Urothelium cell line (cell line): ENCODE measurements at regions not wholly inside any gene's neighbourhood (a gene's known extent, or its start where the extent isn't known, plus 50 kb on each side); places are given as distances from the start of the nearest gene placed in this dataset.
A peak's percentile ranks its signal among the peaks of the same experiment; 100 is the strongest.

Experiments used
- DNase-seq: peaks from one replicate; pipeline ENCODE4 v3.0.0; 2011; ENCODE audit warnings: low spot score, mixed read lengths
- FAIRE-seq: peaks from 2 replicates; lab custom pipeline; 2011; peaks lifted over from hg19 to GRCh38; lab: Jason Lieb, UNC

- no peak for FAIRE-seq
- no peak for DNase-seq
These were observed 66.8 kb upstream of the ADCY2 start for GRCh38 chr5:7329141-7329540.

- FAIRE-seq: peak; percentile 76
- no peak for DNase-seq
These were observed 66.2 kb upstream of the ADCY2 start for GRCh38 chr5:7329712-7330111.

GRCh38 chr5:7330256-7330655, 65.7 kb upstream of the ADCY2 start:
- DNase-seq (no peak), FAIRE-seq (no peak)

GRCh38 chr5:7331131-7331530, 64.8 kb upstream of the ADCY2 start:
- FAIRE-seq (no peak), DNase-seq (no peak)
